ENCODE measurements at regions not wholly inside any gene's neighbourhood (a gene's known extent, or its start where the extent isn't known, plus 50 kb on each side); places are given as distances from the start of the nearest gene placed in this dataset.

DNA sequence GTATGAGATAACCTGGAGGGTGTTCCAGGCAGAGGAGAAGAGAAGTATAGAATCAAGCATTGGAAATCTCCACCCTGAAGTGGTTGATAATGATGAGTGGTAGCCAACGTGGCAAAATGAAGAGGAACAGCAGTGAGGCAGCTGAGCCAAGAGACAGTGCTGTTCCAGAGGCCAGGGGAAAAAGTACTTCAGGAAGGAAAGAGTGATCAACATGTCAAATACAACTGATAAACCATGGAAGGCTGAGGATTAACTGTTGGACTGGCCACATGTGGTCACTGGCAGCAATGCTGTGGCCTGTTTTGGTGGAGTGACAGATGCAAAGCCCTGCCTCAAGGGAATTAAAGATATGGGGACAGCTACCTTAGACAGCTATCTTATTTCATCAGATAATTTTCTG, 51.9 kb upstream of the RMP24 start:
- no peaks in the 10 kb centered on the region for H3K9me3 ChIP-seq (ENCODE audit: control insufficient read depth, low read length)
- H3K4me1 ChIP-seq = no peaks in the 10 kb centered on the region
- no peak overlapping the region for H3K4me3 ChIP-seq (ENCODE audit: low read depth, low read length)
- no peak overlapping the region for H2AFZ ChIP-seq
- H3K27ac ChIP-seq = no peak overlapping the region
- H3K9ac ChIP-seq = no peak overlapping the region
- H3K36me3 ChIP-seq (ENCODE audit: control insufficient read depth, insufficient read depth, low read length) = no peaks in the 10 kb centered on the region
- no peak for TF ChIP-seq CTCF (IDR thresholded peaks at IDR 0.05)
- H3K79me2 ChIP-seq = no peaks in the 10 kb centered on the region
- no peak overlapping the region for H3K4me2 ChIP-seq (ENCODE audit: low read length)
- no peaks in the 10 kb centered on the region for H3K27me3 ChIP-seq (ENCODE audit: control insufficient read depth, insufficient read depth, low read length)
